ENCODE measurements at regions not wholly inside any gene's neighbourhood (a gene's known extent, or its start where the extent isn't known, plus 50 kb on each side); places are given as distances from the start of the nearest gene placed in this dataset.

DNA sequence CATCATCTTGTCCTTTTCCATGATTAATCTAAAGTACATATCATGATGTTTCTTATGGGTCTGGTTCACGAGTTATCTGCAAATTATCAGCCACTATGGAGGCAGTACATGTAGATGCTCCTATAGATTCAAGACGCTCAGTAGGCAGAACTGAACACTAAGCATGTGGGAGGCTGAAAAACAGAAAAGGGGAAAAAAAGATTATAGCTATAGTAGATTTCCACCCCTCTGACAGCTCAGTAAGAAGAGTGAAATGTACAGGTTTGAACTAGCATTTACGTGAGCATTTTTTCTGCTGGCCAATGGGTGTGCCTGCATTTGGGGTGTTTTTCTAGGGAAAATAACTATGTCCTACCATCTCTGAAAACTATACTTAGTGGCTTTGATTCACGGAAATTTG lies 308.9 kb downstream of the ZEB2 start:
- Histone ChIP-seq H3K9me3 (no peaks in the 10 kb centered on the region), H3K4me1 (peaks cover 0 to 7% of the 10 kb centered on the region in 2 donors)
- TF ChIP-seq, protein P1, sequence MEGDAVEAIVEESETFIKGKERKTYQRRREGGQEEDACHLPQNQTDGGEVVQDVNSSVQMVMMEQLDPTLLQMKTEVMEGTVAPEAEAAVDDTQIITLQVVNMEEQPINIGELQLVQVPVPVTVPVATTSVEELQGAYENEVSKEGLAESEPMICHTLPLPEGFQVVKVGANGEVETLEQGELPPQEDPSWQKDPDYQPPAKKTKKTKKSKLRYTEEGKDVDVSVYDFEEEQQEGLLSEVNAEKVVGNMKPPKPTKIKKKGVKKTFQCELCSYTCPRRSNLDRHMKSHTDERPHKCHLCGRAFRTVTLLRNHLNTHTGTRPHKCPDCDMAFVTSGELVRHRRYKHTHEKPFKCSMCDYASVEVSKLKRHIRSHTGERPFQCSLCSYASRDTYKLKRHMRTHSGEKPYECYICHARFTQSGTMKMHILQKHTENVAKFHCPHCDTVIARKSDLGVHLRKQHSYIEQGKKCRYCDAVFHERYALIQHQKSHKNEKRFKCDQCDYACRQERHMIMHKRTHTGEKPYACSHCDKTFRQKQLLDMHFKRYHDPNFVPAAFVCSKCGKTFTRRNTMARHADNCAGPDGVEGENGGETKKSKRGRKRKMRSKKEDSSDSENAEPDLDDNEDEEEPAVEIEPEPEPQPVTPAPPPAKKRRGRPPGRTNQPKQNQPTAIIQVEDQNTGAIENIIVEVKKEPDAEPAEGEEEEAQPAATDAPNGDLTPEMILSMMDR (IDR thresholded peaks at IDR 0.05): no peak

GRCh38 chr2:144210076-144210475 lies 309.8 kb downstream of the ZEB2 start:
- no peak for DNase-seq (ENCODE audit: low spot score)
- peaks cover 15% of the 10 kb centered on the region for H3K36me3 ChIP-seq
- H3K27me3 ChIP-seq: no peaks in the 10 kb centered on the region
- no peak overlapping the region for H3K4me3 ChIP-seq
- TF ChIP-seq, protein P1 (IDR thresholded peaks at IDR 0.05): no peak
- no peaks in the 10 kb centered on the region for H3K4me1 ChIP-seq
- H3K27ac ChIP-seq: no peak overlapping the region
- H3K9me3 ChIP-seq: no peaks in the 10 kb centered on the region

More for the DNA sequence above, 308.9 kb downstream of the ZEB2 start:
- Histone ChIP-seq H3K27ac (no peak overlapping the region), H3K36me3 (peaks cover 15% of the 10 kb centered on the region), H3K4me3 (no peak overlapping the region), H3K27me3 (no peaks in the 10 kb centered on the region)
- no peak for DNase-seq (ENCODE audit: low spot score)

DNA sequence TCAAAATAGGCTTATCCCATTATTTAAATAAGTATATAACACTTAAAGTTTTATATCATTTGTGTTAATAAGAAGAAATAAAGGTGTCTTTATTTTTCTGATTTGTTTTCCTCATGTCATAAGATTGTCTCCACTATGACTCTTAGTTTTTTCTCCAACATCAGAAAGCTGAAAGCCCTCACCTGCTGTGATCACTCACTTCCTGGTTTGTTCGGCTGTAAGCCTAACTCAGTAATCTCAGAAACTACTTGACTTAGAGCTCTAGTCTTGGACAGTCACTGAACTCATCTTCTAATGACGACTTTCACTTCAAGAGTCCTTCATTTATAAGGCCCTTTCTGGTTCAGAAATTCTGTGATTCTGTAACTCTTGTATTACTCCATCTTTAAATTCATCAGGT lies 311.0 kb downstream of the ZEB2 start:
- H3K36me3 ChIP-seq: peaks cover 15% of the 10 kb centered on the region
- no peaks in the 10 kb centered on the region for H3K4me1 ChIP-seq
- DNase-seq (ENCODE audit: low spot score): no peak
- no peak overlapping the region for H3K27ac ChIP-seq
- H3K9me3 ChIP-seq: no peaks in the 10 kb centered on the region
- no peak overlapping the region for H3K4me3 ChIP-seq
- H3K27me3 ChIP-seq: no peaks in the 10 kb centered on the region
- TF ChIP-seq, protein P1 (IDR thresholded peaks at IDR 0.05): no peak

GRCh38 chr2:144206019-144206418 lies 313.9 kb downstream of the ZEB2 start:
- H3K36me3 ChIP-seq: peaks cover 15% of the 10 kb centered on the region
- H3K27ac ChIP-seq: no peak overlapping the region
- no peaks in the 10 kb centered on the region for H3K4me1 ChIP-seq
- H3K4me3 ChIP-seq: no peak overlapping the region
- DNase-seq (ENCODE audit: low spot score): no peak
- TF ChIP-seq, protein P1 (IDR thresholded peaks at IDR 0.05): no peak
- no peaks in the 10 kb centered on the region for H3K27me3 ChIP-seq
- H3K9me3 ChIP-seq: no peaks in the 10 kb centered on the region

DNA sequence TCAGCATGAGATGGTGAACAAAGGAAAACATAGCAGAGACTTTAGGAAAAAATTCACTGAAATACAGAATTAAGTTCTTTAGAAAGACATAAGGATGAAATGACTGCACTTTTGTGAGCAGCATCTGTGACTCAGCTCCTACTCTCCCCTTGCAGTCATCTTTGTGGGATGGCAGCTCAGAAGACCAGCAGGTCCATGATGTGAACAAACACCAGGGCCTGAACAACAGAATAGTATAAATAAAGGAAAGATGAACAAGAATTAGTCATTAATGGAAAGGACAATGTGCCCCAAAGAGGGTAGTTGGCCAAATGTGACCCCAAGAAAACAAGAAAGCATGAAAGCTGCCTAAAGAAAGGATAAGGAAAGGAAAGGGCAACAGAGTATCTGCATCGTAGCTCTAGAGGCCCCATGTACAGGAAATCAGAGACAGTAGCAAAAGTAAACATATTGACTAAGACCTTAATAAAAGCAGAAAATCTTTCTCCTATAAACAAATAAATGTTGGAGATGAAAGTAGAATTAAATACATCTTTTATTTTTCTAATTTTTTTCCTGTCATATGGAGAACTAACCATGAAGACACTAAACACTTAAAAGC lies 318.0 kb downstream of the ZEB2 start:
- Histone ChIP-seq H3K27me3 (no peaks in the 10 kb centered on the region), H3K4me3 (no peak overlapping the region), H3K36me3 (no peaks in the 10 kb centered on the region), H3K9me3 (no peaks in the 10 kb centered on the region), H3K27ac (no peak overlapping the region), H3K4me1 (peaks cover 0 to 6% of the 10 kb centered on the region in 2 donors)
- no peak for DNase-seq (ENCODE audit: low spot score)
- TF ChIP-seq, protein P1 (IDR thresholded peaks at IDR 0.05): no peak

DNA sequence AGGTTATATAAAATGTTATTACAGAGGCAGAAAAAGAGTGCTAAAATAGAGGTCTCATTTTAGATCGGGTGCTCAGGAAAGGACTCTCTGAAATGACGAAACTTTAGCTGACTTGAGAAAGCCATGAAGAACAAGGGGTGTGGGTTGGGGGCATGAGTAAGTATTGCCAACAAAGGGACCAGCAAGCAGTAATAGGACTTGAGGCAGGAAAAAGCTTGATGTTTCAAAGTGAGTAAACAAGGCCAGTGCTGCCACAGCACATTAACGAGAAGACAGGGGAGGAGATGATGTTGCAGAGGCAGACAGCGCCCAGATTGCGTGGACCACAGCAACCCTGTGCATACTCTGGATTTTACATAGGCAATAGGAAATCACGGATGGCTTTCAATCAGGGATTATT lies 318.8 kb downstream of the ZEB2 start:
- peaks cover 0 to 6% of the 10 kb centered on the region in 2 donors for H3K4me1 ChIP-seq
- H3K9me3 ChIP-seq: no peaks in the 10 kb centered on the region
- no peak overlapping the region for H3K4me3 ChIP-seq
- TF ChIP-seq, protein P1 (IDR thresholded peaks at IDR 0.05): no peak
- no peaks in the 10 kb centered on the region for H3K36me3 ChIP-seq
- DNase-seq (ENCODE audit: low spot score): no peak
- no peaks in the 10 kb centered on the region for H3K27me3 ChIP-seq
- H3K27ac ChIP-seq: no peak overlapping the region
